ENCODE measurements at regions not wholly inside any gene's neighbourhood (a gene's known extent, or its start where the extent isn't known, plus 50 kb on each side); places are given as distances from the start of the nearest gene placed in this dataset.

- H3K4me3 ChIP-seq (ENCODE audit: low read length), result no peak overlapping the region
- no peaks in the 10 kb centered on the region for H3K36me3 ChIP-seq (ENCODE audit: insufficient read depth, low read length)
- H2AFZ ChIP-seq (ENCODE audit: low read depth, low read length), result no peak overlapping the region
- no peaks in the 10 kb centered on the region for H3K9me3 ChIP-seq (ENCODE audit: low read length)
- no peaks in the 10 kb centered on the region for H3K79me2 ChIP-seq (replicated peaks; ENCODE audit: insufficient read depth, low read length)
- H3K27ac ChIP-seq (ENCODE audit: low read length), result no peak overlapping the region
- TF ChIP-seq RAD21 (conservative IDR thresholded peaks at IDR 0.05), result no peak
- TF ChIP-seq EZH2 (IDR thresholded peaks at IDR 0.05; ENCODE audit: borderline replicate concordance, insufficient read depth, low read length, poor library complexity, severe bottlenecking), result no peak
- no peak for TF ChIP-seq REST (IDR thresholded peaks at IDR 0.05; ENCODE audit: borderline replicate concordance)
- no peak for TF ChIP-seq CTCF (IDR thresholded peaks at IDR 0.05; ENCODE audit: poor library complexity, severe bottlenecking)
- no peak for TF ChIP-seq EP300 (conservative IDR thresholded peaks at IDR 0.05; ENCODE audit: poor library complexity, severe bottlenecking)
- TF ChIP-seq POLR2AphosphoS5 (IDR thresholded peaks at IDR 0.05), result no peak
- no peak for TF ChIP-seq MXI1 (conservative IDR thresholded peaks at IDR 0.05; ENCODE audit: poor library complexity, severe bottlenecking)
- TF ChIP-seq TAF1 (IDR thresholded peaks at IDR 0.05; ENCODE audit: low read depth), result no peak
- TF ChIP-seq SMC3 (conservative IDR thresholded peaks at IDR 0.05; ENCODE audit: poor library complexity), result no peak
- H3K9ac ChIP-seq (ENCODE audit: low read length), result no peak overlapping the region
- no peak overlapping the region for H3K4me2 ChIP-seq (ENCODE audit: low read length)
- no peaks in the 10 kb centered on the region for H3K9me2 ChIP-seq (ENCODE audit: insufficient read depth, low read length)
- H3K27me3 ChIP-seq (ENCODE audit: insufficient read depth, low read depth, low read length), result no peaks in the 10 kb centered on the region
- H4K20me1 ChIP-seq (ENCODE audit: insufficient read depth), result no peaks in the 10 kb centered on the region
- no peaks in the 10 kb centered on the region for H3F3A ChIP-seq (ENCODE audit: insufficient read depth, low read length, poor library complexity, severe bottlenecking)
Observed at GRCh38 chr11:133654630-133655212, 122.4 kb upstream of the OPCML start.

GRCh38 chr11:133653336-133653735 is 121.0 kb upstream of the OPCML start:
- no peaks in the 10 kb centered on the region for H3K36me3 ChIP-seq (ENCODE audit: insufficient read depth, low read length)
- H3K9me3 ChIP-seq (ENCODE audit: low read length), result no peaks in the 10 kb centered on the region
- H3K27me3 ChIP-seq (ENCODE audit: insufficient read depth, low read depth, low read length), result no peaks in the 10 kb centered on the region
- no peaks in the 10 kb centered on the region for H3F3A ChIP-seq (ENCODE audit: insufficient read depth, low read length, poor library complexity, severe bottlenecking)
- H3K4me3 ChIP-seq (ENCODE audit: low read length), result no peak overlapping the region
- H2AFZ ChIP-seq (ENCODE audit: low read depth, low read length), result no peak overlapping the region
- no peaks in the 10 kb centered on the region for H3K9me2 ChIP-seq (ENCODE audit: insufficient read depth, low read length)
- TF ChIP-seq SMC3 (conservative IDR thresholded peaks at IDR 0.05; ENCODE audit: poor library complexity) (no peak), MXI1 (conservative IDR thresholded peaks at IDR 0.05; ENCODE audit: poor library complexity, severe bottlenecking) (no peak), POLR2AphosphoS5 (IDR thresholded peaks at IDR 0.05) (no peak)
- H3K4me2 ChIP-seq (ENCODE audit: low read length), result no peak overlapping the region
- H3K9ac ChIP-seq (ENCODE audit: low read length), result no peak overlapping the region
- no peaks in the 10 kb centered on the region for H4K20me1 ChIP-seq (ENCODE audit: insufficient read depth)
- no peaks in the 10 kb centered on the region for H3K79me2 ChIP-seq (replicated peaks; ENCODE audit: insufficient read depth, low read length)
- no peak overlapping the region for H3K27ac ChIP-seq (ENCODE audit: low read length)

Measured in neural cell (in vitro differentiated cells).